Adrenal gland (tissue), 5 donors: ENCODE measurements at regions not wholly inside any gene's neighbourhood (a gene's known extent, or its start where the extent isn't known, plus 50 kb on each side); places are given as distances from the start of the nearest gene placed in this dataset.

Source experiments
- CTCF ChIP-seq, 6 experiments: fragments of 450-650 bp in 4 of 6; fragments of 200-600 bp in 2 of 6; sonication (generic) in 1 of 6; IDR thresholded peaks; 1 replicate in 5 of 6; 2 replicates in 1 of 6; pipeline versions ENCODE4 v1.5.1 to v1.8.0; 2016 to 2021; ENCODE audit warnings: antibody characterized with exemption in 6 of 6, mild to moderate bottlenecking in 2 of 6, moderate library complexity in 1 of 6
- POLR2A ChIP-seq, 2 donors: fragments of 450-650 bp; IDR thresholded peaks; one replicate each; pipeline ENCODE4 v1.6.1; 2017; ENCODE audit warnings: antibody characterized with exemption in 2 of 2, mild to moderate bottlenecking in 2 of 2, moderate library complexity in 1 of 2
- donor health status: DM: no; HTN: no; CAD: no.

- TF ChIP-seq CTCF (IDR thresholded peaks at IDR 0.05) (no peak), POLR2A (IDR thresholded peaks at IDR 0.05) (no peak)
These were observed 515.3 kb upstream of the MEX3C start for GRCh38 chr18:51712821-51713220.
